Mammary epithelial cell (primary cell): ENCODE measurements at regions not wholly inside any gene's neighbourhood (a gene's known extent, or its start where the extent isn't known, plus 50 kb on each side); places are given as distances from the start of the nearest gene placed in this dataset.

Experiments
- EZH2 ChIP-seq: IDR thresholded peaks from 2 replicates; pipeline ENCODE4 v1.6.1; 2012; ENCODE audit warnings: low read length, inconsistent platforms, borderline replicate concordance
- TF ChIP-seq, protein P1 (sequence below), 2 donors: IDR thresholded peaks in 1 of 2; conservative IDR thresholded peaks in 1 of 2; 2 replicates each; pipeline ENCODE4 v1.5.1; 2011 to 2012; ENCODE audit warnings: inconsistent platforms in 2 of 2, low read length in 2 of 2, mild to moderate bottlenecking in 2 of 2, control low read depth in 1 of 2, low read depth in 1 of 2; ENCODE audit not compliant: insufficient read depth in 1 of 2; ENCODE audit errors: extremely low read depth in 1 of 2

DNA sequence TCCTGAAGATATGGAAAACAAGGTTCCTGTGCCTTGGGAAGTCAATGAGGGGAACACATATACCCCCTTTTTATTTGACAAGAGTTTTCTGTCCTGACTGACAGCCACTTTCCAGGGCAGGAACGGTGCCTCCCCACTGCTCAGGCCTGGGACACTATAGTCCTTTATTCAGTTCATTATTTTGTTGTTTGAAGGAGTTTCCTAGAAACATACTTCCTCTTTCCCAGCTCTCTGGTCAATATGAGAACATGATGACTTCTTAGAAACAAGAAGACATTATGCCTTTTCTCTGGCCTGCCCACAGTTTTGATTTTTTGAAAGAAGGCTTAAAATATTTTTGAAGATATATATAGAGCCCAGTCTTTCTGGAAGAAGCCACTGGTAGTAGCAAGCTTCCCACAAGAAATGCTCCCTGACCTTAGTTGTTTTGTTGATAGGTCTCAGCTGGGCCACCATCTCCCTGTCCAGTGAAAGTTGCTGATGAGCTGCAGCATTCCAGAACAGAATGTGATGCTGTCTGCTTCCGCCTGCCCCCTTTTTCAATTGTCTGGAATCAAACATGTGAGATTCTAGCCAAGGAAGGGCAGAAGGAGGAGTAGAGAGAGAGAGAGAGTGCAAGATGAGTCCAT lies 122.7 kb upstream of the ADRA1D start:
- TF ChIP-seq, protein P1, sequence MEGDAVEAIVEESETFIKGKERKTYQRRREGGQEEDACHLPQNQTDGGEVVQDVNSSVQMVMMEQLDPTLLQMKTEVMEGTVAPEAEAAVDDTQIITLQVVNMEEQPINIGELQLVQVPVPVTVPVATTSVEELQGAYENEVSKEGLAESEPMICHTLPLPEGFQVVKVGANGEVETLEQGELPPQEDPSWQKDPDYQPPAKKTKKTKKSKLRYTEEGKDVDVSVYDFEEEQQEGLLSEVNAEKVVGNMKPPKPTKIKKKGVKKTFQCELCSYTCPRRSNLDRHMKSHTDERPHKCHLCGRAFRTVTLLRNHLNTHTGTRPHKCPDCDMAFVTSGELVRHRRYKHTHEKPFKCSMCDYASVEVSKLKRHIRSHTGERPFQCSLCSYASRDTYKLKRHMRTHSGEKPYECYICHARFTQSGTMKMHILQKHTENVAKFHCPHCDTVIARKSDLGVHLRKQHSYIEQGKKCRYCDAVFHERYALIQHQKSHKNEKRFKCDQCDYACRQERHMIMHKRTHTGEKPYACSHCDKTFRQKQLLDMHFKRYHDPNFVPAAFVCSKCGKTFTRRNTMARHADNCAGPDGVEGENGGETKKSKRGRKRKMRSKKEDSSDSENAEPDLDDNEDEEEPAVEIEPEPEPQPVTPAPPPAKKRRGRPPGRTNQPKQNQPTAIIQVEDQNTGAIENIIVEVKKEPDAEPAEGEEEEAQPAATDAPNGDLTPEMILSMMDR (conservative IDR thresholded peaks at IDR 0.05 in 1 of 2, IDR thresholded peaks at IDR 0.05 in 1 of 2; ENCODE audit: extremely low read depth in 1 of 2, insufficient read depth in 1 of 2, low read depth in 1 of 2, low read length in 2 of 2), result no peak
- no peak for TF ChIP-seq EZH2
